Upper lobe of left lung (tissue), 6 donors: ENCODE measurements at regions not wholly inside any gene's neighbourhood (a gene's known extent, or its start where the extent isn't known, plus 50 kb on each side); places are given as distances from the start of the nearest gene placed in this dataset.

ENCODE experiments used
- ATAC-seq, 2 donors: fragments of 200-7000 bp; cut with Tn5 transposase; one replicate each; pipeline ENCODE4 v1.9.1; 2022; ENCODE audit warnings: mild to moderate bottlenecking in 2 of 2, moderate library complexity in 2 of 2; ENCODE audit not compliant: low FRiP score in 2 of 2
- DNase-seq, 2 donors: peaks; one replicate each; pipeline ENCODE4 v3.0.0-alpha.2; 2019 to 2020
- H3K27ac ChIP-seq, 4 donors: fragments of 200-600 bp; sonication (generic); one replicate each; pipeline ENCODE4 v1.5.1; 2016 to 2019
- H3K27me3 ChIP-seq, 4 donors: fragments of 200-600 bp; sonication (generic); one replicate each; pipeline ENCODE4 v1.5.1; 2017 to 2019
- H3K36me3 ChIP-seq, 4 donors: fragments of 200-600 bp; sonication (generic); one replicate each; pipeline ENCODE4 v1.5.1; 2016 to 2019
- H3K4me1 ChIP-seq, 4 donors: fragments of 200-600 bp; sonication (generic); one replicate each; pipeline ENCODE4 v1.5.1; 2018 to 2019
- H3K4me3 ChIP-seq, 4 donors: fragments of 200-600 bp; sonication (generic); one replicate each; pipeline ENCODE4 v1.5.1; 2017 to 2019; ENCODE audit warnings: mild to moderate bottlenecking in 2 of 4, moderate library complexity in 1 of 4
- H3K9me3 ChIP-seq, 4 donors: fragments of 200-600 bp; sonication (generic); one replicate each; pipeline ENCODE4 v1.5.1; 2018 to 2019
- EP300 ChIP-seq, 4 donors: sonication (generic); formaldehyde crosslinking; IDR thresholded peaks; one replicate each; pipeline ENCODE4 v1.5.1; 2017; ENCODE audit warnings: antibody characterized with exemption in 4 of 4, control low read depth in 2 of 4
- POLR2A ChIP-seq, 4 donors: fragments of 450-650 bp; IDR thresholded peaks; one replicate each; pipeline ENCODE4 v1.5.1; 2016 to 2017; ENCODE audit warnings: antibody characterized with exemption in 4 of 4, mild to moderate bottlenecking in 2 of 4
- POLR2AphosphoS5 ChIP-seq, 2 donors: sonication (generic); formaldehyde crosslinking; IDR thresholded peaks; one replicate each; pipeline ENCODE4 v1.5.1; 2017; ENCODE audit warnings: antibody characterized with exemption in 2 of 2
- WGBS, 2 donors: methylation state at CpG; one replicate each; pipeline ENCODE4 v1.1.5; 2017 to 2018; 5-methylcytosine and 5-hydroxymethylcytosine counted together
- TF ChIP-seq, protein P1 (sequence below), 6 experiments: fragments of 450-650 bp in 4 of 6; fragments of 200-600 bp in 2 of 6; sonication (generic) in 2 of 6; IDR thresholded peaks; one replicate each; pipeline ENCODE4 v1.5.1; 2016 to 2019; ENCODE audit warnings: antibody characterized with exemption in 6 of 6
- donor health status: DM: no; HTN: no; CAD: no; lungs with moderate emphysema.
- donor health status: DM: no; HTN: yes; CAD: no; lungs with severe emphysema.

GRCh38 chr1:60589046-60589748 lies 493.2 kb upstream of the NFIA start:
- TF ChIP-seq EP300 (IDR thresholded peaks at IDR 0.05) (no peak), POLR2AphosphoS5 (IDR thresholded peaks at IDR 0.05) (no peak), POLR2A (IDR thresholded peaks at IDR 0.05) (no peak)
- TF ChIP-seq, protein P1, sequence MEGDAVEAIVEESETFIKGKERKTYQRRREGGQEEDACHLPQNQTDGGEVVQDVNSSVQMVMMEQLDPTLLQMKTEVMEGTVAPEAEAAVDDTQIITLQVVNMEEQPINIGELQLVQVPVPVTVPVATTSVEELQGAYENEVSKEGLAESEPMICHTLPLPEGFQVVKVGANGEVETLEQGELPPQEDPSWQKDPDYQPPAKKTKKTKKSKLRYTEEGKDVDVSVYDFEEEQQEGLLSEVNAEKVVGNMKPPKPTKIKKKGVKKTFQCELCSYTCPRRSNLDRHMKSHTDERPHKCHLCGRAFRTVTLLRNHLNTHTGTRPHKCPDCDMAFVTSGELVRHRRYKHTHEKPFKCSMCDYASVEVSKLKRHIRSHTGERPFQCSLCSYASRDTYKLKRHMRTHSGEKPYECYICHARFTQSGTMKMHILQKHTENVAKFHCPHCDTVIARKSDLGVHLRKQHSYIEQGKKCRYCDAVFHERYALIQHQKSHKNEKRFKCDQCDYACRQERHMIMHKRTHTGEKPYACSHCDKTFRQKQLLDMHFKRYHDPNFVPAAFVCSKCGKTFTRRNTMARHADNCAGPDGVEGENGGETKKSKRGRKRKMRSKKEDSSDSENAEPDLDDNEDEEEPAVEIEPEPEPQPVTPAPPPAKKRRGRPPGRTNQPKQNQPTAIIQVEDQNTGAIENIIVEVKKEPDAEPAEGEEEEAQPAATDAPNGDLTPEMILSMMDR (IDR thresholded peaks at IDR 0.05) = no peak
- DNase-seq (no peak), ATAC-seq (no peak)
- Histone ChIP-seq H3K27me3 (no peaks in the 10 kb centered on the region), H3K9me3 (peaks cover 0 to 5% (median 0%) of the 10 kb centered on the region in 4 donors), H3K36me3 (no peaks in the 10 kb centered on the region), H3K4me3 (no peak overlapping the region), H3K4me1 (no peaks in the 10 kb centered on the region), H3K27ac (no peak overlapping the region)
- 40 to 47% methylated on average over 4 of the region's 4 CpGs for WGBS, 2 donors

DNA sequence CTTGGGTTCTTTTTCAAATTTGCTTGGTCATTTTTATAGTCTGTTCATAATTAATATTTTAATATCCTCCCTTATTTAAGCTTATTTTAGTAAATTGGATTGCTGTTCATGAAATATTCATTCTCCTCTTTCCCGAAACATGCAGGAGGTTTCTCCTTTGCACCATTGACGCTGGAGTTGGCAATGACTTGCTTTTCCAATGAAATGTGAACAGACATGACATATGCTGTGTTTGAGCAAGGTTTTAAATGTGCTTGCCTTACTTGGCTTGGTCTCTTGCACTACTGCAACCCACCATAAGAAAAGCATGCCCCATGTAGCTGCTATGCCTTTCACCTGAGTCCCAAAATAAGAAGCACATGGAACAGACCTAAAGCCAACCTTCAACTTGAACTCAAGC lies 498.0 kb upstream of the NFIA start:
- 47 to 48% methylated on average over 2 of the region's 2 CpGs for WGBS, 2 donors
- Histone ChIP-seq H3K27me3 (no peaks in the 10 kb centered on the region), H3K36me3 (no peaks in the 10 kb centered on the region), H3K4me1 (no peaks in the 10 kb centered on the region), H3K4me3 (no peak overlapping the region), H3K9me3 (peaks cover 0 to 6% (median 2%) of the 10 kb centered on the region in 4 donors), H3K27ac (no peak overlapping the region)
- no peak for DNase-seq
- TF ChIP-seq EP300 (IDR thresholded peaks at IDR 0.05) (no peak), POLR2AphosphoS5 (IDR thresholded peaks at IDR 0.05) (no peak), POLR2A (IDR thresholded peaks at IDR 0.05) (no peak)
- TF ChIP-seq, protein P1 (IDR thresholded peaks at IDR 0.05) = no peak
- no peak for ATAC-seq

- TF ChIP-seq POLR2A (IDR thresholded peaks at IDR 0.05) (no peak), POLR2AphosphoS5 (IDR thresholded peaks at IDR 0.05) (no peak), EP300 (IDR thresholded peaks at IDR 0.05) (no peak)
- TF ChIP-seq, protein P1 (IDR thresholded peaks at IDR 0.05) = no peak
- no peaks in the 10 kb centered on the region for H3K27me3 ChIP-seq
- no peaks in the 10 kb centered on the region for H3K36me3 ChIP-seq
- WGBS, 2 donors = 96 to 97% methylated on average over 3 of the region's 3 CpGs
- peaks cover 0 to 6% (median 2%) of the 10 kb centered on the region in 4 donors for H3K9me3 ChIP-seq
- H3K4me1 ChIP-seq = no peaks in the 10 kb centered on the region
- no peak overlapping the region for H3K4me3 ChIP-seq
- DNase-seq = no peak
- ATAC-seq = no peak
- H3K27ac ChIP-seq = no peak overlapping the region
These were observed 498.7 kb upstream of the NFIA start for GRCh38 chr1:60583696-60584095.

- no peak overlapping the region for H3K4me3 ChIP-seq
- peaks cover 0 to 6% (median 2%) of the 10 kb centered on the region in 4 donors for H3K9me3 ChIP-seq
- ATAC-seq = no peak
- WGBS, 2 donors = 77 to 80% methylated on average over 7 of the region's 7 CpGs
- no peak for TF ChIP-seq POLR2AphosphoS5 (IDR thresholded peaks at IDR 0.05)
- H3K4me1 ChIP-seq = no peaks in the 10 kb centered on the region
- no peaks in the 10 kb centered on the region for H3K27me3 ChIP-seq
- no peak for DNase-seq
- H3K36me3 ChIP-seq = no peaks in the 10 kb centered on the region
- H3K27ac ChIP-seq = no peak overlapping the region
These were observed 500.7 kb upstream of the NFIA start for GRCh38 chr1:60581455-60582220.

DNA sequence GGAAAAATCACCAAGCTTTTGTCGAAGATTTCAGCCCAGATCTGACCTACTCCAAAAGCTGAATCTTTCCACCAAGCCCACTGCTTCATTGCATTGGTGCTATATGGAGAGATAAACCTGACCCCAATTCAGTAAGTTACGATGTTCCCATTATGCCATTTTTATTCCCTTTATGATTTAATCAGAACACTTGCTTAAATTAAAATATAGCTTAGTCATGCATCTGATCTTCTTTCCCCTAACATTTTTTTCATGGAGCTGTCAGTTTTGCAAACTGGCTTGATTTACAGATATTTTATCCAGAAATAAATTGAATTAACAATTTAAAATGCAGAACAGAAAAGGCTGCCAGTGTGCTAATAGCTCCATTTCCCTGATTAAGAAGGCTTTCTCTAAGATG lies 503.5 kb upstream of the C1orf87 start:
- H3K4me1 ChIP-seq = peaks cover 8 to 17% (median 11%) of the 10 kb centered on the region in 4 donors
- TF ChIP-seq EP300 (IDR thresholded peaks at IDR 0.05) (no peak), POLR2AphosphoS5 (IDR thresholded peaks at IDR 0.05) (no peak)
- DNase-seq (no peak), ATAC-seq (no peak)
- H3K27ac ChIP-seq = no peak overlapping the region
- H3K27me3 ChIP-seq = no peaks in the 10 kb centered on the region
- 86 to 92% methylated on average over 2 of the region's 2 CpGs for WGBS, 2 donors
- H3K36me3 ChIP-seq = no peaks in the 10 kb centered on the region
- no peak overlapping the region for H3K4me3 ChIP-seq
- H3K9me3 ChIP-seq = no peaks in the 10 kb centered on the region
